Femur (tissue), 1 donor: ENCODE measurements at regions not wholly inside any gene's neighbourhood (a gene's known extent, or its start where the extent isn't known, plus 50 kb on each side); places are given as distances from the start of the nearest gene placed in this dataset.
"Not testable (repeated sequence)": the region's sequence is repeated elsewhere in the genome, so short reads cannot be mapped to it uniquely, and the experiment has no call there.

ENCODE experiments used
- DNase-seq: peaks from one replicate; pipeline ENCODE4 v3.0.0-alpha.2; 2017

- no peak for DNase-seq
These were observed 806.0 kb upstream of the ATXN7L3B start for GRCh38 chr12:73731658-73732057.

GRCh38 chr12:73769337-73769736 lies 768.3 kb upstream of the ATXN7L3B start:
- DNase-seq = no peak

- no peak for DNase-seq
These were observed 739.1 kb upstream of the ATXN7L3B start for GRCh38 chr12:73798523-73798922.

GRCh38 chr12:73815072-73815645 lies 722.5 kb upstream of the ATXN7L3B start:
- DNase-seq = no peak

- DNase-seq = no peak
These were observed 720.5 kb upstream of the ATXN7L3B start for GRCh38 chr12:73817161-73817560.

GRCh38 chr12:73833746-73834145 lies 703.9 kb upstream of the ATXN7L3B start:
- no peak for DNase-seq

GRCh38 chr12:73841963-73842362 lies 695.7 kb upstream of the ATXN7L3B start:
- DNase-seq = no peak

GRCh38 chr12:73863546-73863945 lies 674.1 kb upstream of the ATXN7L3B start:
- no peak for DNase-seq

GRCh38 chr12:73867147-73867546 lies 670.5 kb upstream of the ATXN7L3B start:
- DNase-seq = no peak

GRCh38 chr12:73877291-73877690 lies 660.3 kb upstream of the ATXN7L3B start:
- not testable (repeated sequence) for DNase-seq

GRCh38 chr12:73892201-73892600 lies 645.4 kb upstream of the ATXN7L3B start:
- no peak for DNase-seq

- DNase-seq = no peak
These were observed 639.0 kb upstream of the ATXN7L3B start for GRCh38 chr12:73898645-73899044.

- DNase-seq = no peak
These were observed 635.4 kb upstream of the ATXN7L3B start for GRCh38 chr12:73902260-73902659.

- no peak for DNase-seq
These were observed 630.9 kb upstream of the ATXN7L3B start for GRCh38 chr12:73906757-73907156.

GRCh38 chr12:73935817-73936216 lies 601.8 kb upstream of the ATXN7L3B start:
- no peak for DNase-seq

- DNase-seq = no peak
These were observed 590.2 kb upstream of the ATXN7L3B start for GRCh38 chr12:73947326-73948026.

GRCh38 chr12:73950507-73950906 lies 587.1 kb upstream of the ATXN7L3B start:
- DNase-seq = no peak

GRCh38 chr12:73951956-73952703 lies 585.5 kb upstream of the ATXN7L3B start:
- no peak for DNase-seq

GRCh38 chr12:73964641-73965040 lies 573.0 kb upstream of the ATXN7L3B start:
- DNase-seq = no peak

GRCh38 chr12:73973486-73973885 lies 564.1 kb upstream of the ATXN7L3B start:
- DNase-seq = no peak

- no peak for DNase-seq
These were observed 553.1 kb upstream of the ATXN7L3B start for GRCh38 chr12:73984552-73984951.

GRCh38 chr12:73991138-73991537 lies 546.5 kb upstream of the ATXN7L3B start:
- no peak for DNase-seq

- no peak for DNase-seq
These were observed 538.7 kb upstream of the ATXN7L3B start for GRCh38 chr12:73998894-73999293.

- DNase-seq = no peak
These were observed 522.5 kb upstream of the ATXN7L3B start for GRCh38 chr12:74015118-74015517.
